ENCODE measurements at regions not wholly inside any gene's neighbourhood (a gene's known extent, or its start where the extent isn't known, plus 50 kb on each side); places are given as distances from the start of the nearest gene placed in this dataset.

DNA sequence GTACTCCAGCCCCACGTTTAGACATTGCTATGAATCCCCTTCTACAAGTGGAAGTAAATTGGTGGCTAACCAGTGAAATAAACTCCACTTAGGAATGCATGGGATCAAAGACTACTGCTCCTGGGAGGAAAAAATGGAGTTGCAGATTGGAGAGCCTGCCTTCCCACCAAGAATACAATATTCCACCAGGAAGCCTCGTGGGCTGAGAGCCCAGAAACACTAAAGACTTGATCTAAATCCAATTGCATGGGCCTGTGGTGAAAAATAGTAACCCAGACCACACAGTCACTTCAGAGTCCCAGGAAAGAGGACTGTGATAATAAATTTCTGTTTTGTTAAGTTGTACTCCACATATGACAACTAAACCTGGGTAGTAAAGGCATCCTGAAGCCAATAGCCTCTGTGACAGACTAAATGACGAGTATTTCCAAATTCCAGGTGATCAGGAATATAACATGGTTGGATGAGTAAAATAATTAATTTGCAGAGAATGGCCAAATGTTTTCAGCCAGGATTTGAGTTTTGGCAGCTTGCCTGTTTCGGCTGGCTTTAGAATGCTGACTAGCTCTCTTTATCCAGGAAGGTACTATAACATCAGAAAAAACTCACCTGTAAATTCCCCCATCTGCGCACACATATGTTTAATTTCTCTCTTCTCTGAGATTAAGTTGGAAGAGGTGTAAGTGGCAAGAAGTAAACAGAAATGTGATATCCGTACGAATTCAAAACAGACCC is 480.3 kb downstream of the LIG4 start:
- DNase-seq, result no peak

DNA sequence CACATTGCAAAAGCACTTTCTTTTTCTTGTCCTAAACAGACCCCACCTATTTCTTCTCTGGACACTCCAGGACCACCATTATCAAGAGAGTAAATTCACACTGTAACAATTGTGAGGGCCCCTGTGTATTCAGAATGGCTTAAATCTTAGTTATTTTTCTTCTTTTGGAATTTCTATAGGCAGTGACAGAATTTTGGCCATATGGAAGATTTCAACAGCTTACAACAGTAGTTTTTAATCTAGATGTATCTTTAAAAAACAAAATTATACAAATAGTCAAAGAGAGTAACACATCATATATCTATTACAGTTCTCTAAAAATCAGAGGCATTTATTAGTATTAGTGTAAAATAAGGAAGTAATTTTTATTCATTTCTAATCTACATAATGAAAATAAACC is 482.1 kb downstream of the LIG4 start:
- DNase-seq, result no peak

DNA sequence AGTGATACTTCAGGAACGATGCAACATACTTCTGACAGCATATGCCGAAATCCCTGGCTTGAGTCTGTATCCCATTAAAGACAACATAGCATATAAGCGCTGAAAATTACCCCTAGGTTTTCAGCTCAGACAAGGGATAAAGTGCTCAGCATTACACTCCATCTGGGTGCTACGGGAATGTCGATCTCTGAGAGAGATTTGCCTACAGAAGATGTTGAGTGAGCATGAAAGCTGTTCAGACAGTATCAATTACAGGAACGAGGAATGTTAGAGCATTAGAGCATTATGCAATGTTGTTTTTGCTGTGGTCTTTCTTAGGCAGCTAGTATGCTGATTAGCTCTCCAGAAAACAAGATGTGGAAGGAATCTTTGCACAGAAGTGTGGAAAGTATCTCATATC is 484.5 kb downstream of the LIG4 start:
- no peak for DNase-seq

DNA sequence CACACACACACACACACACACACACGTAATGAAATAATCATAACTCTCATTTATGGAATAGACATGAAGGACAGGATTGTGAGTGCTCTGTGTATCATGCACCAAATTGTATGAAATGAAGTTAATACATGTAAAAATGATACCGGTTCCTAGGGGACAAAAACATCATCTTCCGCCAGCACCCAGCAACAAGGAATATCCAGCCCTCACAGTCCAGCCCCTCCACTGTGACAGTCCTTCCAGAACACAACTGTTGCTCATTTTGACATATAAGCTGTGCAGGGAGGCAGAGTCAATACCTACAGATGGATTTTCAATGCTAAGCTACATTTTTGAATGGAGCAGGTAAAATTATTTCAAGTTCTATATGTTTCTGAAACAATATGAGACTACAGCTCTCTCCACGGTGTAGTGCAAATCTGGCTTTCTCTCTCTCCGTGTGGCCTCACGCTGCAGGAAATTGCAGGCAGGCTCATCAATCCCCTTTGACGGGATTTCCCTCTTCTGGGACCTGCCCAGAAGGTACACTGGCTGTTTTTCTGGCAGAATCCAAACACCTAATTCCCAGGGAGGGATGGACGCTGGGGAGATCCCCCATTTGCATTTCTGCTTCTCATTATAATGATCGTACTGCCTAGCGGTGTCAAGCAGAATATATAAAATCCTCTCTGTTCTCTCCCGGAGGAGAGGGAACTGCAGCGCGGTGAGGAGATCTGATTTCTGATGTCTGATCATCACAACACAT is 494.0 kb downstream of the LIG4 start:
- no peak for DNase-seq

DNA sequence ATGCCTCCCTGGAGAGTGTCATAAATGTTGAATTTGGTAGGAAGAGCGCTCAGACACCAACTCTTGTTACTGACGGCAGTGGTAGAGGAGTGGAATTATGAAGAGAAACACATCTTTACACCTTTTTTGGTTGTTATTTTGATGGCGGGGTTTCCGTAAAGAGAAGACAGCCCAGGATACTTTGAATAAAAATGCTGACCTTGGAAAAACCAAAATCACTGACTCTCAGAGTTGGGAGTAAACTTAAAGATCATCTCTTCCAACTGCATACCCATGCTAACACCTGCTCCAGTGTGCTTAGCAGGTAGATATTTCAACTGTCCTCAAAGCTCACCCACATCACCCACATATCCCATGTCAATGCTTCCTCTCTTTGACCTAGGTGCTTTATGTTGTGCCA is 498.6 kb downstream of the LIG4 start:
- no peak for DNase-seq

DNA sequence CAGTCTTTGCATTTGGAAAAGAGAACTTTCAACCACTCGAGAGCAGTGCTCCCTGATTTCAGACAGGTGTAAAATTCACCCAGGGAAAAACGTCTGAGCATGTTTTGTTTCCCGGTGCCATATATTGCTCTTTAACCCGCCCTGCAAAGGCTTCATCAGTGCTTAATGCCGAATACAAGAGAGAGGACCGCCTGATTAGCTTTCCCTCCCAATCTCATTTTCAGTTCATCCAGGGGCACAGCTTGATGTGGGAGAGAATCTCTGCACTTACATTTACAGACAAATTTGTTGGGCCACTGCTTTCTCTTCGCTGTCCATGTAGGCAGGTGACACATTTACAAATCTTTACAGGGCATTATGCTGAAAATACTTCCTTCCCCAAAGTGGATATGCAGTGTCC is 499.1 kb downstream of the LIG4 start:
- DNase-seq, result no peak

DNA sequence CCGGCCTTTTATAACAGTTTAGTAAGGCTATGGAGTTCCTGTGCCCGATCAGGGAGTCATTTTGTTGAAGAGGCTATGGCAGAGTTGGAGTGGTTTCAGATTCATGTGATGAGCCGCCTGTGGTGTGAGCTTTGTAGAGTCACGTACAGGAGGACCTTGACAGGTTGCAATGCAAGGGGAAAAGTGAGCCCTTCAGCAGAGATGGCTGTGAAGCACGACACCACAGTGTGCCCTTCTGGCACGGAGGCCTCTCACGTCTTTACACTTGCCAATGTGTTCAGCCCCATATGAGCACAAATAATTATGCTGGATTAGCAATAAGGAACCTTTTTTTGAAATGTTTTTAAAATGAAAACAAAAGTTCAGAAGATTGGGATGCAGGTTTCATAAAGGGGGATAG is 499.8 kb downstream of the LIG4 start:
- no peak for DNase-seq

DNA sequence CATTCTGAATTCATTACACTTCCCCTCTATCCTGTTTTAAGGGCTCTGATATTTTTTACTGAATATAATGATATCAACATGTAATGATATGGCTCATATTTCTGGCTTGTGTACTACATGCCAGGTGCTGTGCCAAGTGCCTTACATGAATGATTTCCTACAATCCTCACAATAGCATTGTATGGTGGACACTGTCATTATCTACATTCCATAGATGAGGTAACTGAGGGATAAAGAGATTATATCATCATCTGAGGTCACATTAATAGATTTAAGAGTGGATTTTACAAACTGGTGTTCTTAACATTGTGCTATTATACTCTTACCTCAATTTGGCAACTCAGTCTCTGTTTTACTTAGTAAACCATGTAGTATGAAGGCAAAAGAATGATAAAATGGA is 502.0 kb downstream of the LIG4 start:
- no peak for DNase-seq

DNA sequence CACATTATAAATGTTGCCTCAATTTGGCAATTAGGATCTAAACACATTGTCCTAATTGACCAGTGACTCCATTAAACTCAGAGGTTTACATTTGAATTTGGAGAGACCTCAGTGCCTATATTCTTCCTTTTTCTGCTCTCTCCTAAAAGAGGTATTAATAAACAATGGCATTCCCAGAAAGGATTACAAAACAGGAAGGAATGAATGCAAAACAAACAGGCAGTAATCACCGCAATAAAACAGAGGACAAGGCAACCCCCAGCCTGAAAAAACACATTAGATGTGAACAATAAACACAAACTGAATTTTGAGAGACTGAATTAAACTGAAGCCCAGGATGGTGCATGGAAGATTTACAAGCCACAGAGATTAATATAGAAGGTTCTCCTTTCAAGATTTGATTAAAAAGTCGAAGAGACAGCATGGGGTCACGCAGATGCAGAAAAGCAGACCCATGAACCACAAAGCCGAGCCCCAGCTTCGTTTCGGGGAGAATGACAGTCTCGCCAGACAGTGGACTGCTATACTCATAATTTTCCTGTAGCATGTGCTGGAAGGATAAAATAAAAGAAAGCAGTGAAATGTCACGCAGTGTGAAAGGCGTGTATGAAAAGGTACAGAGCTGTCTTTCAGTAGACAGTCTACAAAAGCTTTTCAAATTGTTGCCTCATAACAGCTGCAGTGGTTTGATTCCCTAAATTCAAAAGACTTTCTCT is 503.0 kb downstream of the LIG4 start:
- no peak for DNase-seq

DNA sequence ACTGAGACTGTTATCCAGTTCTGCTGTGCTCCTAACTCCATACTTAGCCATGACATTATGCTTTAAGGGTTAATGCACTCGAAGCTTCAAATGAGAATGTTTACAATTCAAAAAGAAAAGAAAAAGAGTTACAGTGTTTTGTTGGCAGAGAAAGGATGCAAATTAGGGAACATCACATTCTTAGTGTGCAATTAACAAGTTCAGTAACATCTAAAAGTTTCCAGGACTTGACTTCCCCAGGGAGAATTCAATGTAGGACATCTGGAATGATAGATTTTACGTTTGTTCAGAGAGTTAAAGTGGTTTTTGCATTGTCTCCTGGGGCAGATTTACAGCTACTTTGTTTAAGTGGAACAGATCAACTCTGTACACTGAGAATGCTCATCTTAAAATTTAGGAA is 525.2 kb downstream of the LIG4 start:
- DNase-seq, result no peak

DNA sequence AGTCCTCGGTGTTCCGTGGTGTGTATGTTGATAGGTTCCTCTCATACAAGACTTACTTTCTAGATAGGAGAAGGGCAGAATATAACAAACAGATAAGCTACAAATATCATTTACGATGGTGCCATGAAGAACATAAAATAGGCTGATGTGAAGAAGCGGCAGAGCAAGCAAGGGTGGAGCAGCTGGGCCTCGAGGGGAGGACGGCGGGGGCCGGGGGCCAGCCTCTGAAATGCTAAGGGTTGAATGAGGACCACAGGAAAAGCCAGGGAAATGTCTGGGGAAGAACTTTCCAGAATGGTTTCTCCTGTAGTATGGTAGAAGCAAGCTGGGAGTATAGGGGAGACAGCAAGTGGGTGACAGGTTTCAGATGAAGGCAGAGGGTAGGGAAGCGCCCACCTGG is 529.5 kb downstream of the LIG4 start:
- no peak for DNase-seq

DNA sequence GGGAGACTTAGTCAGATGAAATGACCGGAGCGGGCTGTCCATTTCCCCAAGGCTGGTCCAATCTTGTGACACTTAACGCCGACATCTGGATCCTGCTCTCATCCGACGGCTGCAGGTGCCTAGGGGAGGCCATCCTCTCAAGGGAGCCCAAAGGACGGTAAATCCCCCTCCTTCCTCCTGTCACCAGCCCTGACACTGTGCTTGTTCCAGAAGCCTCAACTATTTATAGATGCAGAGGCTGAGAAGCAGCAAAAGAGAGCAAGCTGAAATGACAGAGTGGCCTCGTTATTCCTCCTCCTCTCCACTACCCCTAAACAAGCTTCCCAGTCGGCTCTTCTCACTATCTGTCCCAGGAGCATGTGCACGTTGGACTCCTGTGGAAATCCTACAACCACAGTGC is 533.7 kb downstream of the LIG4 start:
- DNase-seq, result no peak

DNA sequence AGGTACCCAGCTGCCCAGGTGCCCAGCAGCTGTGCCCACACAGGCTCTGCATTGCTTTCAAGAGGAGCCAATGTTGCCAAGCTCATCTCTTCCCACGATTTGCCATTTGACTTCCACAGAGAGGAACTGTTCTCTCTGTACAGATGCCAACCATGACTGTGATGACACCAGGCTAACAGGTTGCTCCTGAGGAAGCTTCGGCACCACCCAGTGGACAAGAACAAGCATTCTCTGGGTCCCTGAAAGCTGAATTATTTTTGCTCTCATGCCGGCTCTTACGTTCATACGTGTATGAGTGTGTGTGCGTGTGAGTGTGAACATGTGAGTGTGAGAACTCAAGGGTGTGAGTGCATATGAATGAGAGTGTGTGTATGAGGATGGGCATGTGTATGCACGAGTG is 535.2 kb downstream of the LIG4 start:
- DNase-seq, result no peak

DNA sequence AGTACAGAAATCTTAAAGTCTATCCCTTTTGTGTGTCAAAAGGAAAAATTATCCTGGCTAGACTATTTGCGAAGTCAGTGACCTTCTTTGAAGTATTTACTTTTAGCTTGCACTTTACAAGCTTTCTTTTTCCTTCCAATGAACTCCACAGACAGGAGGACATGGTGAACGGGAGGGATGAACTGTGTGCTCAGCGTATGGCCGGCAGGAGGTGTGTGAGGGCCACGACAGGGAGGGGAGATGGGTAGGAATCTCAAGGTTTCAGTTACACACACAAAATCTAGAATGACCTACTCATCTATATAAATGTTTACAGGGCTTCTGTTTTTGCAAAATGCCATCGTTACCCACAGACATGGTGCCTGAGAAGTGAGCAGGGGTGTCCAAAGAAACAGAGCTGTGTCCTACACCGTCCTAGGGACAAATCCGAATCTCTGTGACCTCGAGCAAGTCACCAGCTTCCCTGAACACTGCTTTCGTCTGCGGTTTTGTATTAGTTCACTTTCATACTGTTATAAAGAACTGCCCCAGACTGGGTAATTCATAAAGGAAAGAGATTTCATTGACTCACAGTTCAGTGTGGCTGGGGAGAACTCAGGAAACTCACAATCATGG is 537.2 kb downstream of the LIG4 start:
- no peak for DNase-seq

DNA sequence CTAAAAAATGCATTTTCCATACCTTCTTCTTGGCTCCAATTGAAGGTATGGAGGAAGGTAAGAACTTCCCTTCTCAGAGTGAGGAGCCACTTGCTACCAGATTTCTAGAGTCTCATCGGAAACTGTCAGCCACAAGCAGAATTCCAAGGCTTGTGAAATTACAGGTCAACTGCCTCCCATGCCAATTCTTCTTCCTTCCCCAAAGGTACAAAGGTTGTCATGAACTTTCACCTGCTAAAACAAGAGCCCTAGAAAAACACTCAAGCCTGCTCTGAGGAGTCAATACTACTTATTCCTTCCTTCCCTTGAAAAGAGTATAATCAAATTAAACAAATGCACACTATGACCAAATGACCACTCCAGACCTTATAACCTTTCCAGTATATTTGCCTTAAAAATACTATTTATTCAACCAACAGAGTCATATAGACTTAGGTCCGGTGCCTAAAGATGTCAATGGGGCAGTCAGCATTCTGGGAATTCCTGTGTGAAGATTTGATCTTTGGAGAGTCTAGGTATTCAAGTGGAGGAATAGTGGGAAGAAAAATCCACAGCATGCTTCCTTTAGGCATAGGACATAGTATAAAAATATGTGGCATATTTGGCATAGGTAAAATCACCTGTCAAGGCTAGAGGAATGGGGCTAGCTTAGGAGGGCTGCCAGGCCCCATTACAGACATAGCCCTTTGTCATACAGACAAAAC is 539.3 kb downstream of the LIG4 start:
- no peak for DNase-seq

DNA sequence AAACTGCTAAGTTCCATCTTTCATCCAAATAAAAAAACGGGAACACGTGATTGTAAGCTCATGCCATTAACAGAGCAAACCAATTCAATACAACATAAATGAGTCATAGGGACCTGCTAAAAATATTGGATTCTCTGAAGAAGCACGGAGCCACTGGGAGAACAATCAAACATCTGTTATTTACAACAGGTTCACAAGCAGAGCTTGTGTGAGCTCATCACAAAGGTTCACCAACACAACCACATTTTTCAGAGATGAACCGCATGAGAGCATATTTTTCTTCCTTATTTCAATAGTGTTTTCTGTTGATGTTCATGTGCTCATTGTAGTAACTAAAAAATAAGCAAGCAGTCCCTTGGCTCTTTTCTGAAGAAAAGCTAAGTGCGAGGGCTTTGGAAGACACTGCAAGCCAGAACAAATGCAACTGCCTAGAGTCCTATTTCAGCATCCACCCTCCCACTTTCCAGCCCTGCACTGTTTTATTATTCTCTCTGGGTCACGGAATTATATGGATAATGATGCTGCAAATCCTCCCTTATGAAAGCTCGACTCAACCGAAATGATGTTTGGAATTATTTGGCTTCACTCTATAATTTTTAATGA is 545.8 kb downstream of the LIG4 start:
- DNase-seq, result no peak

DNA sequence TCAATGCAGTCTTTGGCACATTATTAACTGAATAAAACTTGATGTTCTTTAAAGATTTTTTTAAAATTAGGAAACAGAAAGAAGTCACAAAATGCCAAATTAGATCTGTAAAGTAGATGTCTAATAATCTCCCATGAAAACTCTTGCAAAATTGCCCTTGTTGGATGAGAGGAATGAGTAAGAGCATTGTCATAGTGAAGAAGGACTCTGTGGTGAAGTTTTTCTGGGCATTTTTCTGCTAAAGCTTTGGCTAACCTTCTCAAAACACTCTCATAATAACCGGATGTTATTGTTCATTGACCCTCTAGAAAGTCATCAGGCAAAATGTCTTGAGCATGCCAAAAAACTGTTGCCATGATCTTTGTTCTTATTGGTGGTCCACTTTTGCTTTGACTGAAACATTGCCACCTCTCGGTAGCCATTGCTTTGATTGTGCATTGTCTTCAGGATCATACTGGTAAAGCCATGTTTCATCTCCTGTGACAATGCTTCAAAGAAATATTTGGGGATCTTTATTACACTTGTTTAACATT is 549.3 kb downstream of the LIG4 start:
- no peak for DNase-seq

DNA sequence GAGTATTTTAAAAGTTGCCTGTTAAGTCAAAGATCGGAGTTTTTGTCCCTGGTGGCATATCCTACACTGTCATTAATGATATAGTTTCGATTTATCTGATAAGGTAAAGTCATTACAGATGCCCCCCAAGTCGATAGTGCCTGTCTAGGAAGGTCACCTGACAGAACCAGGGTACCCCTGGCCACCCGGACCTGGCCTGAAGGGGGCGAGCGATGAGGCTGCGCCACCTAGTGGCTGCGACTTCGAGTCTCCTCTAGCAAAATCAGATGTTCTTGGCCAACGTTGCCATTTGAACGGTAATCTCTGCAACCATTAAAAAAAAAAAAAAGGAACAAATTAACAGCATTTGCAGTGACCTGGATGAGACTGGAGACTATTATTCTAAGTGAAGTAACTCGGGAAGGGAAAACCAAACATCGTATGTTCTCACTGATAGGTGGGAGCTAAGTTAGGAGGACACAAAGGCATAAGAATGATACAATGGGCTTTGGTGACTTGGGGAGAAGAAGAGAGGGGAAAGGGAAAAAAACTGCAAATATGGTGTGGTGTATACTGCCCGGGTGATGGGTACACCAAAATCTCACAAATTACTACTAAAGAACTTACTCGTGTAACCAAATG is 565.1 kb downstream of the LIG4 start:
- no peak for DNase-seq

DNA sequence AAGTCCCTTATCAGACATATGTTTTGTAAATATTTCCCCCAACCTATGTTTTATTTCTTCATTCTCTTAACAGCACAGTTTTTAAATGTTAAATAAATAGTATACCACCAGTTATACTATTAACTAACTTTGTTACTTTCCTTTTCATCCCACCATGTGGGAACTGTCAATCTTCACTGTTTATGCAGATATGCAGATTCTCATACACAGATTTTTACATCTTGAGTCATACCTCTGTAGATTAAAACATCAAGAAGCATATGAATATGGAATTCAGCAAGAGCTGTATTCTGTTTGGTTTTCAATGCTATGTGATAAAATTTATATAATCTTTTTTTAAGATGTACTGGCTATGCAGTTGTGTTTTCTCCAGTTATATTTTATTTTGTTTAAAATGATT is 566.3 kb downstream of the LIG4 start:
- no peak for DNase-seq

DNA sequence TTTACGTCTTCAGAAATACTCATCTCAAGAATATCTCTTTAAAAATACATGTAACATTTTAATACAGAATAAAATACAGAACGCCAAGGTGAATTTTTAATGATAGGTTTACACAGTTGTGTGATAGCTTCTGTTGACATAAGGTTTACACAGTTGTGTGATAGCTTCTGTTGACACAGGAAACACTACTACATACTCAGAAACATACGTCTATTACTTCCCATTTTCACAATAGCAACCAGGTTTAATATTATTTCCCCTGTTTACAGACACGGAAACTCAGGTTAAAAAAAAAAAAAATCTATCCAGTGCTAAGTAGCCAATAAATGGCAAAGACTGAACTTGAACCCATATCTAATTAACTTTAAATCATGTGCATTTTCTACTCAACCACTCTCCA is 571.2 kb downstream of the LIG4 start:
- no peak for DNase-seq

DNA sequence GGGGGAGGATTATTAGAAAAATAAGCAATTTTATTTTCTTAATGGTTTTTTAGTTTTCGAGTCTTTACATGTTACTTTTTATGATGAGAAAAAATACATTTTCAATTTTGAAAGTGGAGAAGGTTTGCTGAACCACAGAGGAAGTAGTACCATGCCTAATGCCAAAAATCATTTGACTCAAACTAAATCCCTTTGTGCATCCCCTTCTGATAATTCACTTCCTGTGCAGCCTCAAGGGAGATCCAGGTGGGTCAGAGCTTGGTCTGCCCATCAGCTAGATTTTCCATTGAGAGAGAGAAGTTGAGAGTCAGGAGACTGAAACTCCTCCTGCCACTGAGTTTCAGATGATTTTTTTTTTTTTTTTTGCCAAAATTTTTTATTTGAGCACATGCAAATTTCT is 571.7 kb downstream of the LIG4 start:
- no peak for DNase-seq

DNA sequence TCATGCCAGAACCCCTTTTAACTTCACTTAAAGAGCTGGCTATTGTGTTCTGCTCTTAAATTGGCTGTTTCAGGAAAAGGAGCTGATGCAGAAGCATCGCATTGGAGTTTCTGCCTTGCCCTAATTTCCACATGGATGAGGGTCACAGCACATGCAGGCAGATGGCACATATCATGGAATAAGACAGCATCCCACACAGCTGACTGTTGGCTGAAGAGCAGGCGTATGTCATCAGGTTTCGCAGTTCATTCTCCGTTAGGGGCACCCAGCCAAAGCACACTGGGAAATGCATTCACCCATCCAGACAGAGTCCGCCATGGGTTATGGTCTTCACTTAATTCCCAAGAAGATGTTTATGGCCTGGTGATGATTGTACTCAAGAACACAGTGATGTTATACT is 572.5 kb downstream of the LIG4 start:
- DNase-seq, result no peak
